Endodermal cell (in vitro differentiated cells): ENCODE measurements at regions not wholly inside any gene's neighbourhood (a gene's known extent, or its start where the extent isn't known, plus 50 kb on each side); places are given as distances from the start of the nearest gene placed in this dataset.

Source experiments
- DNase-seq: peaks from one replicate; pipeline ENCODE4 v3.0.0-alpha.2; 2017
- H3K27ac ChIP-seq: 2 replicates; pipeline ENCODE4 v1.5.1; 2013; ENCODE audit warnings: mild to moderate bottlenecking, low read depth, low read length, moderate library complexity
- H3K27me3 ChIP-seq: 2 replicates; pipeline ENCODE4 v1.6.1; 2013; ENCODE audit warnings: mild to moderate bottlenecking, low read length, moderate library complexity; ENCODE audit not compliant: insufficient read depth, control insufficient read depth, poor library complexity, severe bottlenecking
- H3K36me3 ChIP-seq: 2 replicates; pipeline ENCODE4 v1.7.0; 2013; ENCODE audit warnings: mild to moderate bottlenecking, low read length, moderate library complexity; ENCODE audit not compliant: control insufficient read depth, insufficient read depth
- H3K4me1 ChIP-seq: one replicate; pipeline ENCODE4 v1.7.0; 2013; ENCODE audit warnings: low read length; ENCODE audit not compliant: control insufficient read depth, insufficient read depth
- H3K4me3 ChIP-seq: 2 replicates; pipeline ENCODE4 v1.5.1; 2013; ENCODE audit warnings: mild to moderate bottlenecking, low read length, moderate library complexity
- H3K9ac ChIP-seq: 2 replicates; pipeline ENCODE4 v1.6.1; 2013; ENCODE audit warnings: mild to moderate bottlenecking, low read length, moderate library complexity; ENCODE audit not compliant: poor library complexity, severe bottlenecking; ENCODE audit errors: extremely low read depth
- H3K9me3 ChIP-seq: 2 replicates; pipeline ENCODE4 v1.6.1; 2013; ENCODE audit warnings: mild to moderate bottlenecking, low read length, moderate library complexity; ENCODE audit not compliant: control insufficient read depth
- H3K27ac Mint-ChIP-seq: 2 replicates; pipeline ENCODE4 v1.8.0; 2020; ENCODE audit warnings: mixed read lengths
- H3K27me3 Mint-ChIP-seq: 2 replicates; pipeline ENCODE4 v1.8.0; 2021; ENCODE audit warnings: mild to moderate bottlenecking, mixed read lengths; ENCODE audit not compliant: insufficient read depth
- H3K36me3 Mint-ChIP-seq: 2 replicates; pipeline ENCODE4 v1.8.0; 2020; ENCODE audit warnings: low read depth, mixed read lengths
- H3K4me1 Mint-ChIP-seq: 2 replicates; pipeline ENCODE4 v1.8.0; 2020; ENCODE audit warnings: mixed read lengths
- H3K4me3 Mint-ChIP-seq: 2 replicates; pipeline ENCODE4 v1.8.0; 2020; ENCODE audit warnings: mild to moderate bottlenecking, moderate library complexity, mixed read lengths
- H3K9me3 Mint-ChIP-seq: 2 replicates; pipeline ENCODE4 v1.8.0; 2020; ENCODE audit warnings: mild to moderate bottlenecking, mixed read lengths
- WGBS, 2 experiments: methylation state at CpG; one replicate each; pipeline versions ENCODE4 v1.1.5 to v1.1.7; 2013; ENCODE audit warnings: missing lambda C conversion rate in 2 of 2, mixed read lengths in 1 of 2; ENCODE audit not compliant: insufficient coverage in 1 of 2, insufficient read length in 1 of 2; 5-methylcytosine and 5-hydroxymethylcytosine counted together
- TF ChIP-seq, protein P1 (sequence below): fragments of 200-600 bp; sonication (generic); conservative IDR thresholded peaks from 2 replicates; pipeline ENCODE4 v1.5.0; 2021; ENCODE audit warnings: antibody characterized with exemption, mild to moderate bottlenecking

DNA sequence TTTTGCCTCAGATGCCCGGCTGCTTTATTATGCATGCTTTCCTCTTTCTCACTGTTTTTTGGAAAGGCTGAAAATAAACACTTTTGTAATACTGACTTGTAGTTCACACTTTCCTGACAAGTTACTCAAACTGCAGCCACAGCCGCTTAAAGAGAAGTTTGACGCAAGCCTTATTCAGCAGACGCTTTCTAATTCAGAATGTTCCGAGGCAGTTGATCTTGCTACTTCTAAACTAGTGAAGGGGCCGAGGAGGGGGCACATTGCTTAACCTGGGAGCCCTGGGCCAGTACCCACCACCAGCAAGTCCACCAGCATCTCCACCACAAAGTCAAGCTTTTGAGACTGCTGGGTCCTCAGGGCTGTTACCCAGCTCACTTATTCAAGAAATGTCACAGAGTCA is 71.8 kb upstream of the SPRED2 start:
- no peaks in the 10 kb centered on the region for H3K27me3 Mint-ChIP-seq
- Histone ChIP-seq H3K9me3 (peaks cover 5% of the 10 kb centered on the region), H3K4me3 (no peak overlapping the region), H3K9ac (no peak overlapping the region), H3K27me3 (no peaks in the 10 kb centered on the region), H3K4me1 (peaks cover 3% of the 10 kb centered on the region), H3K36me3 (no peaks in the 10 kb centered on the region), H3K27ac (no peak overlapping the region)
- H3K27ac Mint-ChIP-seq, result no peak overlapping the region
- H3K4me1 Mint-ChIP-seq, result peaks cover 12% of the 10 kb centered on the region
- TF ChIP-seq, protein P1, sequence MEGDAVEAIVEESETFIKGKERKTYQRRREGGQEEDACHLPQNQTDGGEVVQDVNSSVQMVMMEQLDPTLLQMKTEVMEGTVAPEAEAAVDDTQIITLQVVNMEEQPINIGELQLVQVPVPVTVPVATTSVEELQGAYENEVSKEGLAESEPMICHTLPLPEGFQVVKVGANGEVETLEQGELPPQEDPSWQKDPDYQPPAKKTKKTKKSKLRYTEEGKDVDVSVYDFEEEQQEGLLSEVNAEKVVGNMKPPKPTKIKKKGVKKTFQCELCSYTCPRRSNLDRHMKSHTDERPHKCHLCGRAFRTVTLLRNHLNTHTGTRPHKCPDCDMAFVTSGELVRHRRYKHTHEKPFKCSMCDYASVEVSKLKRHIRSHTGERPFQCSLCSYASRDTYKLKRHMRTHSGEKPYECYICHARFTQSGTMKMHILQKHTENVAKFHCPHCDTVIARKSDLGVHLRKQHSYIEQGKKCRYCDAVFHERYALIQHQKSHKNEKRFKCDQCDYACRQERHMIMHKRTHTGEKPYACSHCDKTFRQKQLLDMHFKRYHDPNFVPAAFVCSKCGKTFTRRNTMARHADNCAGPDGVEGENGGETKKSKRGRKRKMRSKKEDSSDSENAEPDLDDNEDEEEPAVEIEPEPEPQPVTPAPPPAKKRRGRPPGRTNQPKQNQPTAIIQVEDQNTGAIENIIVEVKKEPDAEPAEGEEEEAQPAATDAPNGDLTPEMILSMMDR, result no peak
- H3K9me3 Mint-ChIP-seq, result no peaks in the 10 kb centered on the region
- 70 to 86% methylated on average over 2 to 6 of the region's 6 CpGs for WGBS, 2 experiments
- no peaks in the 10 kb centered on the region for H3K36me3 Mint-ChIP-seq
- no peak for DNase-seq
- no peak overlapping the region for H3K4me3 Mint-ChIP-seq

DNA sequence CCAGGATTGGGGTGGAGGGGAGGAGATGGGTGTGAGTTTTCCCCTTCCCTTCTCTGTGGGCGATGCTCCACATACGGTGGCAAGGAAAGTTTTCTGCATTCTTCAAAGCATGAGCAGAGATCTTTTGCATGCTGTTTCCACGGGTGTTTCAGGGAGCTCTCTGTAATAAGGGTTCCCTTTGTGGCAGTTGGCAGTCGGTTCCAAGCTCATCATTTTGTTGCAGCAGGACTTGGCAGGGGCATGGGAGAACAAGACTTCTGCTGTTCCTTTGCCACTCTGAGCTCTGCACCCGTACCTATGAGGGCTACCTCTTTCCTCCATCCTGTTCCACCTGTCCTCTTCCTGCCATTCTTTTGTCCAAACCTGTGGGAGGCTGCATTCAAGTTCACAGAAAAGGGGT is 71.3 kb upstream of the SPRED2 start:
- DNase-seq, result no peak
- Mint-ChIP-seq H3K9me3 (no peaks in the 10 kb centered on the region), H3K36me3 (no peaks in the 10 kb centered on the region), H3K27ac (no peak overlapping the region), H3K27me3 (no peaks in the 10 kb centered on the region), H3K4me3 (no peak overlapping the region), H3K4me1 (peaks cover 12% of the 10 kb centered on the region)
- no peaks in the 10 kb centered on the region for H3K27me3 ChIP-seq
- peaks cover 3% of the 10 kb centered on the region for H3K4me1 ChIP-seq
- 90 to 93% methylated on average over 3 to 5 of the region's 5 CpGs for WGBS, 2 experiments
- peaks cover 5% of the 10 kb centered on the region for H3K9me3 ChIP-seq
- H3K27ac ChIP-seq, result no peak overlapping the region
- H3K36me3 ChIP-seq, result no peaks in the 10 kb centered on the region
- TF ChIP-seq, protein P1, result no peak
- H3K9ac ChIP-seq, result no peak overlapping the region
- H3K4me3 ChIP-seq, result no peak overlapping the region

DNA sequence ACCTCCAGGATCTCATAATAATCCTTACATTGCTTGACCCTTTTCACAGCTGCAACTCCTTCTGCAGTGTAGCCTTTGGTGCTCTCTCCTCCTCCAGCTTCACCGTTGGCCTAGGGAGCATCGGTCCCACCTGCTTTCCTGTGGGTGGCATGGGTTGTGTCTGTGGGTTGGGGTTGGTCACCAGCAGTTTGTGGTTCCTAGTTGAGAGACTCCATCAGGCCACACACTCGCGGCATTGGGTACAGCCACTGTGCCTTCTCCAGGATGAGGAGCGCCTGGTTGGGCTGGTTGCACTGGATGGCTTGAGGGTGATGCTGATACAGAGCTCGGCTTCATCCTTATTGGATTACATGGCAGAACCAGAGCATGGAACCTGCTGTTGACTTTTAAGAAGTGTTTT is 69.4 kb upstream of the SPRED2 start:
- Histone ChIP-seq H3K9me3 (no peaks in the 10 kb centered on the region), H3K4me1 (peaks cover 3% of the 10 kb centered on the region), H3K4me3 (no peak overlapping the region), H3K27me3 (no peaks in the 10 kb centered on the region), H3K36me3 (no peaks in the 10 kb centered on the region), H3K27ac (no peak overlapping the region), H3K9ac (no peak overlapping the region)
- Mint-ChIP-seq H3K27me3 (no peaks in the 10 kb centered on the region), H3K36me3 (no peaks in the 10 kb centered on the region), H3K4me1 (peaks cover 12% of the 10 kb centered on the region), H3K27ac (no peak overlapping the region), H3K4me3 (no peak overlapping the region), H3K9me3 (no peaks in the 10 kb centered on the region)
- no peak for DNase-seq
- TF ChIP-seq, protein P1, result no peak
- WGBS, 2 experiments, result 92 to 100% methylated on average over 2 to 6 of the region's 6 CpGs
